ENCODE measurements at regions not wholly inside any gene's neighbourhood (a gene's known extent, or its start where the extent isn't known, plus 50 kb on each side); places are given as distances from the start of the nearest gene placed in this dataset.

GRCh38 chr19:31560086-31561060 is 211.1 kb upstream of the TSHZ3 start:
- Histone ChIP-seq H3K27me3 (ENCODE audit: control insufficient read depth, insufficient read depth, low read length) (no peaks in the 10 kb centered on the region), H3K27ac (ENCODE audit: low read depth, low read length) (no peak overlapping the region), H3K9me3 (ENCODE audit: control insufficient read depth, insufficient read depth, low read depth, low read length) (peaks cover 22% of the 10 kb centered on the region), H3K4me1 (ENCODE audit: control insufficient read depth, insufficient read depth, low read length) (no peaks in the 10 kb centered on the region), H3K36me3 (ENCODE audit: control insufficient read depth, insufficient read depth, low read length) (no peaks in the 10 kb centered on the region), H3K4me3 (ENCODE audit: low read depth, low read length) (no peak overlapping the region), H3K9ac (ENCODE audit: low read length) (no peak overlapping the region)

GRCh38 chr19:31562966-31563612 is 213.9 kb upstream of the TSHZ3 start:
- Histone ChIP-seq H3K4me3 (ENCODE audit: low read depth, low read length) (no peak overlapping the region), H3K36me3 (ENCODE audit: control insufficient read depth, insufficient read depth, low read length) (no peaks in the 10 kb centered on the region), H3K9ac (ENCODE audit: low read length) (no peak overlapping the region), H3K9me3 (ENCODE audit: control insufficient read depth, insufficient read depth, low read depth, low read length) (peaks cover 24% of the 10 kb centered on the region), H3K27me3 (ENCODE audit: control insufficient read depth, insufficient read depth, low read length) (no peaks in the 10 kb centered on the region), H3K4me1 (ENCODE audit: control insufficient read depth, insufficient read depth, low read length) (no peaks in the 10 kb centered on the region), H3K27ac (ENCODE audit: low read depth, low read length) (no peak overlapping the region)

- H3K27ac ChIP-seq (ENCODE audit: low read depth, low read length) = no peak overlapping the region
- no peaks in the 10 kb centered on the region for H3K36me3 ChIP-seq (ENCODE audit: control insufficient read depth, insufficient read depth, low read length)
These were observed 218.5 kb upstream of the TSHZ3 start for GRCh38 chr19:31567776-31568175.

DNA sequence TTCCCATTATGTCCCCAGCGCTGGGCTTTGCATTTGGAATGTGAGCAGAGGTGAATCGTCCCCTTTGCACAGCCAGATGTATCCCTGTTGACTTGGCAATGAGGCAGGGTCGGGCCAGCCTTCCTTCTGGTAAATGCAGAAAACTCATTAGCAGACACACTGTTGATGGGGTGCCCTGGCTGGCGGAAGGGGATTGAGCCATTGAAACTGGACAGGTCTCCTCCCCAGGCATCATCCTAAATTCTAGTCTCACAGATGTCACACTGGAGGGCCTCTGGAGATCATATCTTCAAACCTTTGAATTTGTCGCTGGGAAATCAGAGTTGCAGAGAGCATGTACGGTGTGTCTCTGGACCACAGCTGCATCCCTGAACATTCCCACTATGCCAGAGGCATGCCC is 219.5 kb upstream of the TSHZ3 start:
- no peaks in the 10 kb centered on the region for H3K4me1 ChIP-seq (ENCODE audit: control insufficient read depth, insufficient read depth, low read length)
- no peak overlapping the region for H3K4me3 ChIP-seq (ENCODE audit: low read depth, low read length)
- H3K9ac ChIP-seq (ENCODE audit: low read length) = no peak overlapping the region
- no peaks in the 10 kb centered on the region for H3K27me3 ChIP-seq (ENCODE audit: control insufficient read depth, insufficient read depth, low read length)
- H3K27ac ChIP-seq (ENCODE audit: low read depth, low read length) = no peak overlapping the region
- H3K36me3 ChIP-seq (ENCODE audit: control insufficient read depth, insufficient read depth, low read length) = no peaks in the 10 kb centered on the region
- H3K9me3 ChIP-seq (ENCODE audit: control insufficient read depth, insufficient read depth, low read depth, low read length) = peaks cover 3% of the 10 kb centered on the region; the same call in 1 of the 2 replicates

More at GRCh38 chr19:31567776-31568175, 218.5 kb upstream of the TSHZ3 start:
- H3K27me3 ChIP-seq (ENCODE audit: control insufficient read depth, insufficient read depth, low read length) = no peaks in the 10 kb centered on the region
- no peak overlapping the region for H3K9ac ChIP-seq (ENCODE audit: low read length)
- H3K4me3 ChIP-seq (ENCODE audit: low read depth, low read length) = no peak overlapping the region
- H3K9me3 ChIP-seq (ENCODE audit: control insufficient read depth, insufficient read depth, low read depth, low read length) = peaks cover 3% of the 10 kb centered on the region; the same call in 1 of the 2 replicates
- no peaks in the 10 kb centered on the region for H3K4me1 ChIP-seq (ENCODE audit: control insufficient read depth, insufficient read depth, low read length)

DNA sequence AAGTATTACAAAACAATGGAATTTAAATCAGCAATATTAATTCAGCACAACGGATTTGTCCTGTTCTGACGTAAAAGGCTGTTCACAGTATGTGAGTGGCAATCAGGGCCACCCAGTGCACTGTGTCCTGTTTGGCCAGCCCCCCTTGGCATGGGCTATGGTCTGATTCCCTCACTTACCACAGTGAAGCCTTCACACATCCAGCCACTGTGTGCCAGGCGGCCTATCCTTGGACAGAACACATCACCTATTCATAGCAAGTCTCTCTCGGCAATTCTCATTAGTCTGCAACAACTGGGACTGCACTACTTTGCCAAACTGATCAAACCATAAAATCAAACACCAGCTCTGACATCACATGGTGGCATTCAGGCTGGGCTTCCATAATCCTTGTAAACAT is 221.5 kb upstream of the TSHZ3 start:
- no peak overlapping the region for H3K4me3 ChIP-seq (ENCODE audit: low read depth, low read length)
- H3K9me3 ChIP-seq (ENCODE audit: control insufficient read depth, insufficient read depth, low read depth, low read length) = peaks cover 3% of the 10 kb centered on the region; the same call in 1 of the 2 replicates
- no peak overlapping the region for H3K27ac ChIP-seq (ENCODE audit: low read depth, low read length)
- H3K9ac ChIP-seq (ENCODE audit: low read length) = no peak overlapping the region
- H3K27me3 ChIP-seq (ENCODE audit: control insufficient read depth, insufficient read depth, low read length) = no peaks in the 10 kb centered on the region
- H3K36me3 ChIP-seq (ENCODE audit: control insufficient read depth, insufficient read depth, low read length) = no peaks in the 10 kb centered on the region
- peaks cover 3% of the 10 kb centered on the region; the same call in 1 of the 2 replicates for H3K4me1 ChIP-seq (ENCODE audit: control insufficient read depth, insufficient read depth, low read length)

- no peak overlapping the region for H3K4me3 ChIP-seq (ENCODE audit: low read depth, low read length)
- H3K4me1 ChIP-seq (ENCODE audit: control insufficient read depth, insufficient read depth, low read length) = peaks cover 3% of the 10 kb centered on the region; the same call in 1 of the 2 replicates
- no peak overlapping the region for H3K27ac ChIP-seq (ENCODE audit: low read depth, low read length)
- no peaks in the 10 kb centered on the region for H3K27me3 ChIP-seq (ENCODE audit: control insufficient read depth, insufficient read depth, low read length)
- no peak overlapping the region for H3K9ac ChIP-seq (ENCODE audit: low read length)
- no peaks in the 10 kb centered on the region for H3K36me3 ChIP-seq (ENCODE audit: control insufficient read depth, insufficient read depth, low read length)
- H3K9me3 ChIP-seq (ENCODE audit: control insufficient read depth, insufficient read depth, low read depth, low read length) = no peaks in the 10 kb centered on the region
These were observed 223.1 kb upstream of the TSHZ3 start for GRCh38 chr19:31572102-31572975.

DNA sequence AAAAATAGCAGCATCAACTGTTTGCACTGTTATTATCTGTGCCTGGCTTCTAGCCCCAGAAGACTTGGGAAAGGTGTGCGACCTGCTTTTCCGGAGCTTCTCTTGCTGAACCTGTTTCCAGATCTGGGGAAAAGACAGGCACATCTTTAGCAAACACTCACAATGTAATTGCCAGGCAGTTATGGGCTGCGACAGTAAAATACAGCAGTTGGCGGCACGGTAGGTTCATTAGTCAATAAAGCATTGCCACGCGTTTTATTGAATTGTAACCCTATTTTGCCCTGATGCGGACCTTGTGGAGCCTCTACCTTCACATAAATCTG is 223.7 kb upstream of the TSHZ3 start:
- no peak overlapping the region for H3K9ac ChIP-seq (ENCODE audit: low read length)
- H3K36me3 ChIP-seq (ENCODE audit: control insufficient read depth, insufficient read depth, low read length) = no peaks in the 10 kb centered on the region
- H3K9me3 ChIP-seq (ENCODE audit: control insufficient read depth, insufficient read depth, low read depth, low read length) = no peaks in the 10 kb centered on the region
- H3K4me1 ChIP-seq (ENCODE audit: control insufficient read depth, insufficient read depth, low read length) = peaks cover 3% of the 10 kb centered on the region; the same call in 1 of the 2 replicates
- H3K27ac ChIP-seq (ENCODE audit: low read depth, low read length) = no peak overlapping the region
- no peaks in the 10 kb centered on the region for H3K27me3 ChIP-seq (ENCODE audit: control insufficient read depth, insufficient read depth, low read length)
- no peak overlapping the region for H3K4me3 ChIP-seq (ENCODE audit: low read depth, low read length)

- Histone ChIP-seq H3K9me3 (ENCODE audit: control insufficient read depth, insufficient read depth, low read depth, low read length) (no peaks in the 10 kb centered on the region), H3K4me3 (ENCODE audit: low read depth, low read length) (no peak overlapping the region), H3K36me3 (ENCODE audit: control insufficient read depth, insufficient read depth, low read length) (no peaks in the 10 kb centered on the region), H3K9ac (ENCODE audit: low read length) (no peak overlapping the region), H3K27ac (ENCODE audit: low read depth, low read length) (no peak overlapping the region), H3K27me3 (ENCODE audit: control insufficient read depth, insufficient read depth, low read length) (no peaks in the 10 kb centered on the region), H3K4me1 (ENCODE audit: control insufficient read depth, insufficient read depth, low read length) (peaks cover 3% of the 10 kb centered on the region; the same call in 1 of the 2 replicates)
These were observed 225.2 kb upstream of the TSHZ3 start for GRCh38 chr19:31574251-31574973.

GRCh38 chr19:31575846-31576335 is 226.7 kb upstream of the TSHZ3 start:
- H3K27ac ChIP-seq (ENCODE audit: low read depth, low read length) = no peak overlapping the region
- H3K4me1 ChIP-seq (ENCODE audit: control insufficient read depth, insufficient read depth, low read length) = peaks cover 3% of the 10 kb centered on the region; the same call in 1 of the 2 replicates
- H3K9me3 ChIP-seq (ENCODE audit: control insufficient read depth, insufficient read depth, low read depth, low read length) = no peaks in the 10 kb centered on the region
- no peak overlapping the region for H3K4me3 ChIP-seq (ENCODE audit: low read depth, low read length)
- no peaks in the 10 kb centered on the region for H3K27me3 ChIP-seq (ENCODE audit: control insufficient read depth, insufficient read depth, low read length)
- no peaks in the 10 kb centered on the region for H3K36me3 ChIP-seq (ENCODE audit: control insufficient read depth, insufficient read depth, low read length)
- H3K9ac ChIP-seq (ENCODE audit: low read length) = no peak overlapping the region

- H3K36me3 ChIP-seq (ENCODE audit: control insufficient read depth, insufficient read depth, low read length) = no peaks in the 10 kb centered on the region
- no peak overlapping the region for H3K9ac ChIP-seq (ENCODE audit: low read length)
- H3K9me3 ChIP-seq (ENCODE audit: control insufficient read depth, insufficient read depth, low read depth, low read length) = no peaks in the 10 kb centered on the region
- no peak overlapping the region for H3K4me3 ChIP-seq (ENCODE audit: low read depth, low read length)
- H3K27ac ChIP-seq (ENCODE audit: low read depth, low read length) = no peak overlapping the region
- H3K27me3 ChIP-seq (ENCODE audit: control insufficient read depth, insufficient read depth, low read length) = no peaks in the 10 kb centered on the region
- H3K4me1 ChIP-seq (ENCODE audit: control insufficient read depth, insufficient read depth, low read length) = peaks cover 3% of the 10 kb centered on the region; the same call in 1 of the 2 replicates
These were observed 229.1 kb upstream of the TSHZ3 start for GRCh38 chr19:31578326-31578725.

Measured in HUES6 (cell line).